ENCODE measurements at regions not wholly inside any gene's neighbourhood (a gene's known extent, or its start where the extent isn't known, plus 50 kb on each side); places are given as distances from the start of the nearest gene placed in this dataset.

GRCh38 chr12:16789204-16789790 is 183.3 kb upstream of the LMO3 start:
- TF ChIP-seq CTCF (IDR thresholded peaks at IDR 0.05) (no peak), POLR2A (IDR thresholded peaks at IDR 0.05) (no peak), POLR2AphosphoS5 (IDR thresholded peaks at IDR 0.05) (no peak), EP300 (IDR thresholded peaks at IDR 0.05; ENCODE audit: low read depth) (no peak)

Measured in transverse colon (tissue), 4 donors.